HG03558 (cell line): ENCODE measurements at regions not wholly inside any gene's neighbourhood (a gene's known extent, or its start where the extent isn't known, plus 50 kb on each side); places are given as distances from the start of the nearest gene placed in this dataset.

Source experiments
- ATAC-seq: cut with Tn5 transposase; IDR thresholded peaks from one replicate; pipeline ENCODE4 v1.9.1; 2021; ENCODE audit warnings: moderate number of reproducible peaks; ENCODE audit not compliant: unreplicated experiment; ENCODE audit errors: extremely low read depth

DNA sequence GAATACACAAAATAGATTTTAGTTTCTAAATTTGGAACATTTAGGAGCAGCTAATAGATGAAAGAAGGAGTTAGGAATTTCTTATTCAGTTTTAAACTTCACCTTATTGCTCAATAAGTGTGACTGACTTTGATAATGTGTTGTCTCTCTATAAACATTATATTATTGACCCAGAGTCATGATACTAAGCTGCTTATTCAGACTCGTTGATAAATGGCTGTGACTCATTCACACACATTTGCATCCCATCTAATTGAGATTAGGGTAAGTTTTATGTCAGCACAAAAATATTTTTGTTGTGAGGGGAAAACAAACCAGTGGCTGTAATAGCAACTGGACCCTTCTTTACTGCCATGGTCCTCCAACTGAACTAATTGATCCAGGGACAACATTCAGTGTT is 137.6 kb downstream of the GOLIM4 start:
- ATAC-seq, result no peak

- no peak for ATAC-seq
Observed at GRCh38 chr3:167952969-167953368, 142.8 kb downstream of the GOLIM4 start.

- ATAC-seq, result no peak
Observed at GRCh38 chr3:167950212-167950611, 145.5 kb downstream of the GOLIM4 start.

GRCh38 chr3:167941234-167941995 is 154.3 kb downstream of the GOLIM4 start:
- no peak for ATAC-seq

DNA sequence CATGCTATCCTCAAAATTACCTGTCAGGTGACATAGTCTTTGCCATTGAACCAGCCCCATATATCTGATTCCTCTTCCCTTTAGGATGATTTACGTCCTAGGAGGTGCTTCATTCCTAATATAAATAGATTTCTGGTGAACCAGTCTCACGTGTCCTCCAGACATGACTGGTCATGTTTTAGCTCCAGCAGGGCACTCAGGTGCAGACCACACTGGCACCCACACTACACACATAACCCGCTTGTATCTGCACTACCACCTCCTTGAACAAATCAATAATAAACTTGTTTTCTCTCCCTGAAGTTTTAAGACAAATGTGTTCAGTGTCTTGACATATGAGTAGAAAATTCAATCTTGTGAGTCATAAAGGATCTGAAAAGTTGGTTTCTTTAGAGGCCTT is 155.5 kb downstream of the GOLIM4 start:
- no peak for ATAC-seq

GRCh38 chr3:167938516-167938915 is 157.2 kb downstream of the GOLIM4 start:
- ATAC-seq, result no peak

GRCh38 chr3:167936019-167936418 is 159.7 kb downstream of the GOLIM4 start:
- ATAC-seq, result no peak

GRCh38 chr3:167930453-167930852 is 165.3 kb downstream of the GOLIM4 start:
- ATAC-seq, result no peak

DNA sequence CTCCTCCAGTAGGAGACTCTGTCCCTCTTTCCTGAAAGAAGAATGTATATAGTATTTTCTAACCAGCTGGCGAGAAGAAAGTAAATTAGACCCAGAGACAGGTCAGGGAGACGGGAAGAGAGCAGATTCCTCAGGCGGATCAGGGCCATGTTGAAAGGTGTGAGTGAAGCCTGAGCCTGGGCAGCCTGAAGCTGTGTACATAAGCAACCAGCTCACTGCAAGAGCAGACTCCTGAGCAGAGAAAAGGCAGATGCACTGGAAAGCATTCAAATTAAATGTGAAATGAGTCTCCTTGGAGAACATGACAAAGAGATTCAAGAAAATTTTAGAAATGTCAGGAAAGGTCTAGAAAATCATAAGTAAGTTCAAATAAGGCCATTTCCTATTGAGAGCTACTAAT is 165.8 kb downstream of the GOLIM4 start:
- no peak for ATAC-seq

DNA sequence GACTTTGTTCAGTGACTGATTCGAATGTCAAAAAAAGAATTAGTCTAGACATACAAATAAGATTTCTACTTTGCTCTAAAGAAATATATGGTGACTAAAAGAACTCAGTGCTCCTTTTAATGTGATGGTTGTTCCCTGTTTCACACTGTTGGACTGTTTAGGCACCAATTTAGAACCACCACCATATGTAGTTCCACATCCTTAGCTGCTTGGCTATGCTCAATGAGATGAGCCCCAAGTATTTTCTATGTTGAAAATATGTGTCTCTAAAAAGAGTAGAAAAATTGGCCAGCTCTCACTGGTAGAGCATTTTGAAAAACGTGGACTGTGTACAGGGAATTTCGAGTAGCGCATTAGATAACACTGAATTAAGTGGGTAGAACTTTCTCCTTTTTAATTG is 167.3 kb downstream of the GOLIM4 start:
- no peak for ATAC-seq

DNA sequence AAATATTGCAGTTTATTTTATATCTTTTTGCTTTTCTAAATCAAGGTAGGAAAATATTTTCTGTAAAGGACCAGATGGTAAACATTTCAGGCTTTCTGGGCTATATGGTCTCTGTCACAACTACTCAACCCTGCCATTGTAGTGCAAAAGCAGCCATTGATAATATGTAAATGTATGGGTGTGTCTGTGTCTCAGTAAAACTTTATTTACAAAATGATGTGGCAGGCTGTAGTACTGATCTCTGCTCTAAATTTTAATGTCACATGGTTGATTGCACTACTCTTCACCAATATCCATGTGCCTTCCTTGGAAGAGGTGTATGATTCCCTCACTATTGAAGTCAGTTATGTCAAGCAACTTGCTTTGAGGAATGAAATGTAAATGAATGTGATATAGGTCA is 175.0 kb downstream of the GOLIM4 start:
- no peak for ATAC-seq

DNA sequence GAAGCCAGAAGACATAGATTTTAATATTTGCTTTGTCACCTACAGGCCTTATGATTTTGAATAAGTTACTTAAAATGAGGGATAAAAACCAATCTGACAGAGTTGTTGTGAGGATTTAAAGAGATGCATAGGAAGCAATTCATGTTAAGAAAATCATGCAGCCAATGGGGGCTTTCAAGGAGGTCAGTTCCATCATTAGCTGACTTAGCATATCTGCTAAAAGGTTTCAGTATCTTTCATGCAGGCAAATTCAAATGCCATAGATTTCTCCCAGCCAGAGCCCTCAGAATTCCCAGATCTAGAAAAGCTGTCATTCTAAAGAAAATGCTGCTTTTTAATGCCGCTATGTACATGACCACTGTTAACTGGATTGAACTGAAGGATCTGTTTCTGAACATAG is 176.1 kb downstream of the GOLIM4 start:
- no peak for ATAC-seq

DNA sequence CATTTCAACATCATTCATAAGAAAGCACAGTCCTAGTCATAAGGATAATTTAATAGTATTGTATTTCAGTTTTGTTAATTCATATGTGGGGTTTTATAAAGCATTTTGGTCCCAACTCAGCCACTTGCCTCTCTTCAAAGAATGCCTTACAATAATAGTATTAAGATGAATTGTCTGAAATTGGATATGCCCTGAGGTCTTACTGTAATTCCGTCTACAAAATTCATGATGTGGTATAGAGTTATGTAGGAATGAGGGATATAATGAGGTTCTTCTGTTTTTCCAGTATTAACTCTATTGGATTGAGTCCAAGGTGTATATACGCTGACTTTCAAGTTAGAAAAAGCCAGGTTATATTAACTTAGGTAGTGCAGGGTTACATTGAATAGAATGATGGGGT is 177.0 kb downstream of the GOLIM4 start:
- no peak for ATAC-seq

DNA sequence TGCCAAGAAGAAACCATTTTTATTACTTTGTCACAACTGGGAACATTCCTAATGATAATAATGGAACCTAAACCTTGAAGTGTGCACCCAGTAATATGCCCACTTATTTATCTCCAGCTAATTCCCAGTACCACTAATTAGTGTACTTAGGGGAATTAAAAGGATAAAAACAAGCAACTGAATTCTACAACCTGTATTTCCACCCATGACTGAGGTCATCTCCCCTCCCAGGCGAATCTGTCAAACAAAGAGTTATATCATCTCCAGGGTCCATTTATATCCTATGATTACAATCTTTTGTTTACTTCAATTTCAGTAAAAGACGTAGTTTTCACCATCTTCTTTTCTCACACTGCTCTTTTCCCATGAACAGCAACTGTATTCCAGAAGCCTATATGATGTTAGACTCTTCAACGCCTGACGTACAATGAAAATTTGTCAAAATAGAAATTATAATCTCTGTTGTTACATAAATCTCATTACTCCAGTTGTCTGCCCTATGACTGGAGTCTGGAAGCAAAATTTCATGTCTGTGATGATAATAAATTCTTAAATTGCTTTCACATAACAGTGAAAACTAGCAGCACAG is 177.6 kb downstream of the GOLIM4 start:
- no peak for ATAC-seq

DNA sequence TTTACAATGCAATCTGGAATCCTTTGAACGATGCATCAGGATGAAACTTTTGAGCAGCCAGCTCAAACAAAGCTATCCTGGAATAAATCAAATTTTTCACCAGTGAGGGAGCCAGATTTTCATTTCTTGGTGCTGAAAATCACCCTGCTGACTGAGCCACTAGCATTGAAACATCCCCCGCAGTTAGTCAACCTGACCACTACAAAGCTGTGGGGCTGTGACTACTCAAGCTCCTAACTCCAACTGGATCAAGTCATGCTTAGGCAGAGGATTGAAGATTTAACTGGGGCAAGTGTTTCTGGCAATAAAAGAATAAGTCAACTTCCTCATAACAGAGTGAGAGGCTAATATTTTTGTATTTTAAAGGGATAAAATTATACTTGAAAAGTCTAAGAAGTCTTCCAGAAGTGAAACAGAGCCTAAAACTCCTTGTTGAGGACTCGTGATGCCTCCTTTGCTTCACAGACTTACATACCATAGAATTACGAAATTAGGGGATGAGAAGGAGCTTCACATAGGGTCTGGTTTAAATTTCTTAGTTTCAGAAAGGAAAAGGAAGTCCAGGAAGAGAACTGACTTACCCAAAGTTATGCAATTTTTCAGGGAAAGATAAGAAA is 177.8 kb downstream of the SERPINI1 start:
- no peak for ATAC-seq

DNA sequence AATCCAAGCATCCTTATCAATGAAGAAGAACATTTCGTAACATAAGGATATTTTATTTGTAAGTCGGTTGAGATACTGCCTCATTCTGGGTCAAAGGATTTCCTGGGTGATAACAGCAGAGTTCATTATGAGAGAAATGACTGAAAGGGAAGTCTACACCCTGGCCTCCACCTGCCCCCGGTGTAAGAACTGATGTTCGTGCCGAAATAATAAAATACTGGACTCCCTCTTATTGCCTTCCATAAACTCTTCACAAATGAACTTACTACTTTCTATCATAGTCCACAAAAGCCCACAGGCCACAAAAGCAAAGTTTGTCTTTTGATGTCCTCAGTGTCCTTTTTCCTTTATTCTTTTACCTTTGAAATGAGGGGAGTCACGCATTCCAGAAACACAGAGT is 174.4 kb downstream of the SERPINI1 start:
- no peak for ATAC-seq

- no peak for ATAC-seq
Observed at GRCh38 chr3:167909504-167909896, 174.0 kb downstream of the SERPINI1 start.

- no peak for ATAC-seq
Observed at GRCh38 chr3:167908746-167909503, 173.4 kb downstream of the SERPINI1 start.

- ATAC-seq, result no peak
Observed at GRCh38 chr3:167908221-167908620, 172.7 kb downstream of the SERPINI1 start.

- ATAC-seq, result no peak
Observed at GRCh38 chr3:167901138-167901537, 165.6 kb downstream of the SERPINI1 start.

DNA sequence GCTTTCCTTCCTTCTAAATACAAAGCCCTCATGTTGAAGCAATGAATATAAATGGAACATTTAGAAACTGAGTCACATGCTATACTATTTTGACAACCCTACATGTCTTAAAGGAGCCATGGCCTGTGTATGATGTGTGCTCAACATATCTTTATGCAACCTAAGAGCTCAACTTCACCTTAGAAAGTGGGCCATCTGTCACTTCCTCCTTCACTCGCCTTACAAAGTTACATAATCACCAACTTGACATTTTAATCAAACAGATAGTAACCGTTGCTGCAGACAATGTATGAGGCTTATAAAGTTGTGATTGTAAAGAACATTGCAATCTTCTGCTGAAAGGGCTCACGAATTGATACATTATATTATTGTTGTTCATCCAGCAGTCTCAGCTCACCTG is 163.6 kb downstream of the SERPINI1 start:
- no peak for ATAC-seq
